SH-SY5Y (cell line): ENCODE measurements at regions not wholly inside any gene's neighbourhood (a gene's known extent, or its start where the extent isn't known, plus 50 kb on each side); places are given as distances from the start of the nearest gene placed in this dataset.
A peak's percentile ranks its signal among the peaks of the same experiment; 100 is the strongest.

Source experiments
- GATA2 ChIP-seq: IDR thresholded peaks from 2 replicates; pipeline ENCODE4 v1.6.1; 2011; ENCODE audit warnings: mild to moderate bottlenecking, low read depth, low read length
- GATA3 ChIP-seq: IDR thresholded peaks from 2 replicates; pipeline ENCODE4 v1.6.1; 2011; ENCODE audit warnings: low read depth, mild to moderate bottlenecking, low read length, moderate library complexity

DNA sequence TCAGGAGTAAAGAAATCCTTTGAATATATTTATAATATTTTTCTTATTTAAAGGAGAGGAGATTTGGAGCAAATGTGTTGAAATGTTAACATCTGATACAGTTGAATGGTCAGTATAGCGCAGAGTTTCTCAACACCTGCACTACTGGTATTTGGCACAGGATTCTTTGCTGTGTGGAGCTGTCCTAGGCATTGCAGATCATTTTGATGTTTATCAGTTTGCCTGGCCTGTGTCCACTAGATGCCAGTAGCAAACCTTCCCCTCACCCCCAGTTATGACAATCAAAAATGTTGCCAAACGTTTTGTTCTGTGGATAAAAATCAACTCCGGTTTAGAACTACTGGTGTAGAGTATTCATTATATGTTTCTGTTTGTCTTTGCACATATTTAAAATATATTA, 765.3 kb upstream of the SLIT2 start:
- TF ChIP-seq GATA3 (peak; percentile 59), GATA2 (peak; percentile 87)

DNA sequence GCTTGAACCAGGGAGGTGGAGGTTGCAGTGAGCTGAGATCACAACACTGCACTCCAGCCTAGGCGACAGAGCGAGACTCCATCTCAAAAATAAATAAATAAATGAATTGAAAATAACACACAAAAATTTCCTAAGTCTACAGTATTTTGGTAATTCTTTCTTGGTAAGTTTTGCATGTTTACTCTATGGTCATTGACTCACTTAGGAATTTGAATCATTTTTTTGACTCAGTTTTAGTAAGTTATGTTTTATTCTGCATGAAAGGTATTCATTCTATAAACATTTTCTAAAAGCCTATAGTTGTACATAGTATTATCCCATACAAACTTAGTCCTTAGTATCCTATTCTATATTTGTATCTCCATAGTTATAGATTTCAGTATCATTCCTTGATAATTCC, 772.9 kb upstream of the SLIT2 start:
- no peak for TF ChIP-seq GATA2
- TF ChIP-seq GATA3, result no peak

DNA sequence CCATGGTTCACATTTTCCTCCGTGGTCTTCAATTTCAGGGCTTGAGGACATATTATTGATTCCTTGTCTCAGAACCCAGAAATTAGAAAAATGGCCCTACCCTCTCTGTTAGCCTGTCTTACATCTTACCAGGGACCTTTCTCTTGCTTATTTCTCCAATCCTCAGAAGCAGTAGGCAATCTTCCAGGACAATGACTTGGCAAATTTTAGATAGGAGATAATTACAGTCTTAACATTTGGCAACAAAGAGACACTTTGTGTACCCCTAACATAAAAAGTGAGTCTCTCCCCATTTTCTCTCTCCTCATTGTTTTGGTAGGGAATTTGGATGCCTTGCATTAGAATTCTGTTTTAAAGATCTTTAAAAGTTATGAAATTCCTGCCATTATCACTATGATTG, 778.1 kb upstream of the SLIT2 start:
- TF ChIP-seq GATA3 (no peak), GATA2 (no peak)

DNA sequence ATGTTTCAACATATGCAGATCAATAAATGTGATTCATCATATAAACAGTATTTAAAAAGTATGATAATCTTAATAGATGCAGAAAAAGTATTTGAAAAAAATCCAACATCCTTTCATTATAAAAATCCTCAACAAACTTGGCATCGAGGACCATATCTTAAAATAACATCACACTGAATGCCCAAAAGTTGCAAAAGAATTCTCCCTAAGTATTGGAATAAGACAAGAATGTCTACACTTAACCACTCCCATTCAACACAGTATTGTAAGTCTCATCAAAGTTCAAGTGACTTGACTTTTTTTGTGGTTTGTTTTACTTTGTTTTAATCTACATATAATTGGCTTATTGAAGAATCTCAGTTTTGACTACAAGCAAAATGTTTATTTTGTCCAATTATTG, 779.0 kb upstream of the SLIT2 start:
- TF ChIP-seq GATA3 (no peak), GATA2 (no peak)

DNA sequence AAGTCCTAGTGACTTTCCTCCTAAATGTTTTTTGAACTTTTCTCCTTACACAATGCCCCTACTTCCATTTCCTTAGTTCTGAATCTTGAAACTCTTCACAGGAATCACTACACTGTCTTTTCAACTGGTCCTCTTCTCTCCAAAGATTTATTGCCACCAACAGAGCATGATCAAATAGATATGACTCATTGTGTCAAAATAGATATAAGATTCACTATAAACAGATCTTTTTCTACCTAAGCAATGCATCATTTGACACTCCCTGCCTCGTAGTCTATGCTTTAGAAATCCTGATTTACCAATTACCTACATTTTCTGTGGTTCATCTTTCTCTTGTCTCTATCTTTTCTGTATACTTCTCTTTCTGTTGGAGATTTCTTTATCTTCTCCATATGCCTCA, 789.6 kb upstream of the SLIT2 start:
- no peak for TF ChIP-seq GATA2
- no peak for TF ChIP-seq GATA3

DNA sequence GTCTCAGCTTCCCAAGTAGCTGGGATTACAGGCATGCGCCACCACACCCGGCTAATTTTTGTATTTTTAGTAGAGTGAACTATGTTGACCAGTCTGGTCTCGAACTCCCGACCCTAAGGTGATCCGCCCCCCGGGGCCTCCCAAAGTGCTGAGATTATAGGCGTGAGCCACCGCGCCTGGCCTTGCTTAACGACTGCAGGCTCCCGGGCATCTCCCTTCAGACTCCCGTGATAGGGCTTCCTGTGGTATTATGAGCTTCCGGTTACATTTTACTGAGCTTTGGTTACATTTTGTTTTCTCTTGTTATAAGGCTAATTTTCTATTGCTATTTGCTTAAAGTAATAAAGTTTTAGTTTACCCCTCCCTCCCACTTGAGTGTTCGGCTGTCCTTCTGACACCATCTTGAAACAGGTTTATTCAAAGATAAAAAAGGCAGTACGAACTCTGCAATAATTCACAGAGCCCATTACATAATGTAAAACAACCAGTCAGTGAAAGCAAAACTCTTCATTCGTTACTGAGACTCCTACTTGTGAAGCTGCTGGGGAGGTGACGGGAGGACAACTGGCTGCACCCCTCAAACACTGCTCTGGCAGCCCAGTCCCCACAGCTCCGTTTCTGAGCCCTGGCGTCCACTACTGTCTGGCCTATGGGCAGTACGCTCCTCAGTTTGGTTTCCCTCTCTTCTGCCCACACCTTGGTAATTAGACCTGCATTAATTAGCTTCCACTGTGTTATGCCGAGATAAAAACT, 795.7 kb upstream of the SLIT2 start:
- no peak for TF ChIP-seq GATA3
- TF ChIP-seq GATA2, result no peak

DNA sequence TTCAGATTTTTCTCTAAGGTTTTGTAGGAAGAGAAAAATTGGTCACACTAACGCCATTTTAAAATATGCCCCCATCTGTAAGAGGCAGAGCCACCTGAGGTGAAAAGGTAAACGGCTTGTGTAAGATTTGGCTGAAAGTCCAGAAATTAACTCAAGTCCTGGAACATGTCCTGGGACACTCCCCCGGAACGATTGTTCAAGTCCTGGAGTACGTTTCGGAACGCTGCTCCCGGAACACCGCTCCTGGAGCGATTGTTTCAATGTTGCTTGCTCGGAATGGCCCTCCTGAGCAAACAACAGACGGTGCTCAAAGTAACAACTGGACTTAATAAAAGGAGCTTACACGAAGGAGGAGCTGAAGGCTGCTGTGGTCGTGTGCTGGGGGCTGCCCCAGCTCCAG, 796.5 kb upstream of the SLIT2 start:
- no peak for TF ChIP-seq GATA2
- no peak for TF ChIP-seq GATA3

DNA sequence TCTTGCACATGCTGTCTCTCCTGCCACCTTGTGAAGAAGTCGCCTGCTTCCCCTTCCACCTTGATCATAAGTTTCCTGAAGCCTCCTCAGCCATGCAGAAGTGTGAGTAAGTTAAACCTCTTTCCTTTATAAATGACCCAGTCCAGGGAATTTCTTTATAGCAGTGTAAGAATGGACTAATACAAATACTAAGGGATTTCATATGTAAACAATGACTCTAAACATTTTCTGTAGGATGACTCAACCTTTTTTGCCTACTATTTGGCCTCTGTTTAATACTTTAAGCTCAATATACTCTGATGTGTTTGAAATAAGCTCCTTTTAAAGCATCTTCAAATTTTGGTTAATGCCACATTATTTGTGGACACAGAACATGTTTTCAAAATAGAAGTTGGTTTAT, 813.5 kb upstream of the SLIT2 start:
- TF ChIP-seq GATA2, result no peak
- TF ChIP-seq GATA3, result no peak

DNA sequence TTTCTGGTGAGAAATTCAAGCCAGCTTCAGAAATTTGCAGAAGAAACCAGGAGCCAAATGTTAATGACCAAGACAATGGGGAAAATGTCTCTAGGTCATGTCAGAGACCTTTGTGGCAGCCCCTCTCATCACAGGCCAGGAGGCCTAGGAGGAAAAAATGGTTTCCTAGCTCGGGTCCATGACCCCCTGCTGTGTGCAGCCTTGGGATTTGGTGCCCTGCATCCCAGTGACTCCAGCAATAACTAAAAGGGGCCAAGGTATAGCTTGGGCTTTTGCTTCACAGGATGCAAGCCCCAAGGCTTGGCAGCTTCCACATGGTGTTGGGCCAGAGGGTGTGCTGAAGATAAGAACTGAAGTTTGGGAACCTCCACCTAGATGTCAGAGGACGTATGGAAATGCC, 814.7 kb upstream of the SLIT2 start:
- TF ChIP-seq GATA3 (no peak), GATA2 (no peak)

DNA sequence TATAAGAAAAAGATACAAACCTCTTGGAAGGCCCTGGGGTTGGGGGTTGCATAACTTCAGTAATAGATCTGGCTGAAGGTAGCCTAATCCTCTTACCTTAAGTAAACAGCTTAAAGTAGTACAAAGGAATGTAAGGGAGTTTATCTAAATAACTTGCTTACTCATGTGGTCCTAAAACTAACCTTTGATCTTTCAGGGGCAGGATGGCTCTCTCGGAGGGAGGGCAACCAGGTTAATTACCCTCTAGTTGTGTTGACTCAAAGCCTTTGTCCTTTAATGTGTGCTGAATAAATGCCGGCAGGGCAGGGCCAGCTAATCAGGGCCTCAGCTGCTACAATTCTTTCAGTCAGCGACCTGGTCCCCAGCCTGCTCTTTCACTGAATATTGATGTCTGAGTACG, 822.0 kb upstream of the SLIT2 start:
- TF ChIP-seq GATA3, result no peak
- no peak for TF ChIP-seq GATA2

DNA sequence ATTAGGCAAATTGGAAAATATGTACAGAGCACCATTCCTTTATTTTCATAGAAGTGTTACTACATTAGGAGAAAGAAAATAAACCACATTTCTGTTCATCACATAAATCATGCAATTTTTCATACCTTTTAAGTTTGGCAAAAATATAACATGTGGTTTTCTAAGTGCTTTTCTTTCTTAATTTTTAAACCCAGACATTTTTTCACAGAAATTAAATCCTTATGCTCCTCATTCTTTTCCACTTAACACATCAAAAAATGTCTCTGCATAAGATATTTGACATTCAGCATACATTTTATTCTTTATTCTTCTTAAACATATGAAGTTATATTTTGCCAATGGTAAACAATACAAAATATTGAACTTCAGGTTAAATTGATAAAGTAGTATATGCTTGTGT, 826.6 kb upstream of the SLIT2 start:
- no peak for TF ChIP-seq GATA2
- no peak for TF ChIP-seq GATA3

DNA sequence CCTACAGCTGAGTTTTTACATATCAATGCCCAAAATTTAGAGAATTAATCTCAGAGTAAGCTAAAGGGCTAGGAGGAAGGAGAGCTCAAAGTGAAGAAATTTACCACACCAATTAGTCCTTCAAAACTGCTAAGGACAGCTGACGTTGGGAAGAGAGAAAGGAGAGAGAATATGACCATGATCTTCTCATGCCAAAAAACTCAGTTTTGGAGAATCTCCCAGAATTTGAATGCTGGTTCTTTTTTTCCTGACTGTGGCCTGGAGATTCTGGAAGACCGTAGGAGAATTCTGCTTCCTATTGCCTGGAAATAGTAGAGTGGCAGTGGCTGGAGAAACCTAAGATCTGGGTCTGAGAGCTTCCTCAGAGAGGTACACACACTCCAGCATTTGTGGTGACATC, 834.4 kb upstream of the SLIT2 start:
- no peak for TF ChIP-seq GATA2
- no peak for TF ChIP-seq GATA3

DNA sequence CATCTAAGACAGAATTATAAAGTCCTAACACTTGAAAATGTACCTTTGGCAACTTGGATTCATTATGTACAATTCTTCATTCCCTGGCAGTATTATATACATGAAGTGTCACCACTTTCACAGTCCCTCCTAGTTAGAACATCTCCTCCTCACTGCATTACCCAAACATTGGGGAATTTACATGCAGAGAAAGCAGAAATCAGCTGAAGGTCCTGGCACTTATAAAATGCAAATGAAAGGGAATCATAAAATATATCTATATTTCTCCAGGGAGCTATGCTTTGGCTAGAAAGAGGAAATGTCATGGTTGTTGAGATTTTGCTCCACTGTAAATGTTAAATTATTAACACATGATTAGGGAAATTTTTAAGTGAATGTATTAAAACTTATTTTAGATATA, 835.6 kb upstream of the SLIT2 start:
- TF ChIP-seq GATA3 (no peak), GATA2 (no peak)

DNA sequence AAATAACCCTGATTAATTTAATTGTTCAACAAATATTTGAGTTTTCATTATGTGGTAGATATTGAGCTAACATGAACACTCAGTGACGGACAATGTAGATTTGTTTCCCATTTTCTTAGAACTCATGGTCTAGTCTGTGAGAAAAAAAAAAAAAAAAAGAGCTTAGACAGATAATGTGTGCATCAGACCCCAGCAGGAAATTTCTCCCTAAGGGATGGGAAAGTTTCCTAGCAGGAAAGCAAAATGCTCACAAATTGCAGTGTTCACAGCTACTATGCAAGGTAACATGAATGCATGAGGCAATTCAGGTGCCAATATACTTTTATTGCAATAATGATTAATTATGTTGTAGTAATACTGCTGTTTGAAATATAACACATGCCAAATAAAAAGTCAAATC, 843.2 kb upstream of the SLIT2 start:
- TF ChIP-seq GATA3 (no peak), GATA2 (no peak)

DNA sequence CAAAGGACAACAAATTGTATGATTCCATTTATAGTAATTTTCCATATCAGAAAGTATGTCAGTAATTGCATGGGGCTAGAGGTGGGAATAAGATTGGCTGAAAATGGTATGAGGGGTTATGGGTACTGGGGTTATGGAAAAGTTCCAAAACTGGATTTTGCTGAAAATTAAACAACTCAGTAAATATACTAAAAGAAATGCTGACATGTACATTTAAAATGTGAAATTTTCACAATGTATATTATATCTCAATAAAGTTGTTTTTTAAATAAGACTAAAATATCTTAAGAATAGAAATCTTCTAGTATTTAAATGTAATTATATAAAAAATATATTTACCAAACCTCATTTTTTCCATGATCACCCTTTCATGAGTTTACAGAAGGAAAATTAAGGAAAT, 844.9 kb upstream of the SLIT2 start:
- TF ChIP-seq GATA2, result no peak
- TF ChIP-seq GATA3, result no peak
